CD14-positive monocyte (primary cell): ENCODE measurements at regions not wholly inside any gene's neighbourhood (a gene's known extent, or its start where the extent isn't known, plus 50 kb on each side); places are given as distances from the start of the nearest gene placed in this dataset.
"Not testable (repeated sequence)": the region's sequence is repeated elsewhere in the genome, so short reads cannot be mapped to it uniquely, and the experiment has no call there.

Experiments
- DNase-seq, 3 donors: peaks; one replicate each; pipeline ENCODE4 v3.0.0-alpha.2; 2011 to 2022
- H2AFZ ChIP-seq: 2 replicates; pipeline ENCODE4 v1.6.0; 2012; ENCODE audit warnings: mild to moderate bottlenecking, low read depth, low read length, inconsistent platforms; ENCODE audit not compliant: insufficient read depth, poor library complexity, severe bottlenecking
- H3K27ac ChIP-seq, 2 donors: 1 replicate in 1 of 2; 2 replicates in 1 of 2; pipeline ENCODE4 v1.5.1; 2012 to 2013; ENCODE audit warnings: low read length in 2 of 2, control low read depth in 1 of 2, inconsistent platforms in 1 of 2, low read depth in 1 of 2, mild to moderate bottlenecking in 1 of 2
- H3K27me3 ChIP-seq, 2 donors: one replicate each; pipeline versions ENCODE4 v1.6.0 to v1.6.1; 2011 to 2013; ENCODE audit warnings: low read length in 2 of 2; ENCODE audit not compliant: control insufficient read depth in 2 of 2, insufficient read depth in 2 of 2
- H3K36me3 ChIP-seq, 2 donors: replicated peaks in 1 of 2; 1 replicate in 1 of 2; 2 replicates in 1 of 2; pipeline versions ENCODE4 v1.5.1 to v1.6.1; 2012 to 2013; ENCODE audit warnings: low read length in 2 of 2, control low read depth in 1 of 2, inconsistent platforms in 1 of 2, mild to moderate bottlenecking in 1 of 2; ENCODE audit not compliant: insufficient read depth in 2 of 2, control insufficient read depth in 1 of 2
- H3K4me1 ChIP-seq, 2 donors: 1 replicate in 1 of 2; 2 replicates in 1 of 2; pipeline versions ENCODE4 v1.5.1 to v1.6.1; 2012 to 2013; ENCODE audit warnings: low read length in 2 of 2, control low read depth in 1 of 2, inconsistent platforms in 1 of 2, mild to moderate bottlenecking in 1 of 2, moderate library complexity in 1 of 2; ENCODE audit not compliant: insufficient read depth in 2 of 2, control insufficient read depth in 1 of 2
- H3K4me2 ChIP-seq: replicated peaks from 2 replicates; pipeline ENCODE3; 2012; ENCODE audit warnings: low read length, moderate library complexity, mild to moderate bottlenecking; ENCODE audit not compliant: poor library complexity, severe bottlenecking; ENCODE audit errors: extremely low read depth
- H3K4me3 ChIP-seq, 3 experiments: fragments of 200-600 bp in 1 of 3; sonication (generic) in 1 of 3; replicated peaks in 1 of 3; 1 replicate in 2 of 3; 2 replicates in 1 of 3; pipeline ENCODE4 v1.5.1; 2011 to 2013; ENCODE audit warnings: low read length in 3 of 3, mild to moderate bottlenecking in 3 of 3, control low read depth in 2 of 3, low read depth in 2 of 3, inconsistent platforms in 1 of 3, moderate library complexity in 1 of 3
- H3K79me2 ChIP-seq: 2 replicates; pipeline ENCODE4 v1.6.0; 2012; ENCODE audit warnings: mild to moderate bottlenecking, control low read depth, inconsistent platforms, low read length, moderate library complexity; ENCODE audit not compliant: insufficient read depth
- H3K9ac ChIP-seq: 2 replicates; pipeline ENCODE4 v1.6.0; 2017; ENCODE audit warnings: low read length, mild to moderate bottlenecking; ENCODE audit not compliant: insufficient read depth, poor library complexity, severe bottlenecking
- H3K9me3 ChIP-seq, 2 donors: replicated peaks in 1 of 2; 1 replicate in 1 of 2; 2 replicates in 1 of 2; pipeline versions ENCODE4 v1.5.1 to v1.6.1; 2012 to 2013; ENCODE audit warnings: low read length in 2 of 2, control low read depth in 1 of 2; ENCODE audit not compliant: control insufficient read depth in 1 of 2, insufficient read depth in 1 of 2
- H4K20me1 ChIP-seq: 2 replicates; pipeline ENCODE4 v1.6.0; 2012; ENCODE audit warnings: mild to moderate bottlenecking, low read length, control low read depth, moderate library complexity; ENCODE audit not compliant: insufficient read depth
- H3K27ac Mint-ChIP-seq, 7 donors: one replicate each; pipeline ENCODE4 v1.8.0; 2020; ENCODE audit warnings: mild to moderate bottlenecking in 7 of 7, mixed read lengths in 7 of 7, moderate library complexity in 6 of 7, inconsistent platforms in 2 of 7
- H3K27me3 Mint-ChIP-seq, 3 donors: one replicate each; pipeline ENCODE4 v1.8.0; 2021 to 2022; ENCODE audit warnings: low read depth in 3 of 3, mild to moderate bottlenecking in 3 of 3, mixed read lengths in 3 of 3, moderate library complexity in 3 of 3, inconsistent platforms in 1 of 3
- H3K36me3 Mint-ChIP-seq, 2 donors: one replicate each; pipeline ENCODE4 v1.8.0; 2020; ENCODE audit warnings: mixed read lengths in 2 of 2, inconsistent platforms in 1 of 2, mild to moderate bottlenecking in 1 of 2
- H3K4me1 Mint-ChIP-seq: one replicate; pipeline ENCODE4 v1.8.0; 2020; ENCODE audit warnings: mild to moderate bottlenecking, mixed read lengths
- H3K4me3 Mint-ChIP-seq, 2 donors: one replicate each; pipeline ENCODE4 v1.8.0; 2020; ENCODE audit warnings: mild to moderate bottlenecking in 2 of 2, mixed read lengths in 2 of 2, moderate library complexity in 1 of 2
- H3K9me3 Mint-ChIP-seq, 7 donors: one replicate each; pipeline ENCODE4 v1.8.0; 2020 to 2022; ENCODE audit warnings: mixed read lengths in 7 of 7, mild to moderate bottlenecking in 6 of 7, moderate library complexity in 6 of 7, inconsistent platforms in 2 of 7
- CTCF ChIP-seq: fragments of 200-600 bp; IDR thresholded peaks from one replicate; pipeline ENCODE4 v1.8.0; 2022; ENCODE audit warnings: antibody characterized with exemption, mild to moderate bottlenecking
- WGBS: methylation state at CpG from one replicate; pipeline ENCODE4 v1.1.5; 2013; ENCODE audit warnings: missing lambda C conversion rate; ENCODE audit not compliant: insufficient coverage; 5-methylcytosine and 5-hydroxymethylcytosine counted together
- intact Hi-C, 2 donors: fragments of 100-400 bp; cut with micrococcal nuclease; formaldehyde crosslinking; loops; one replicate each; pipeline versions ENCODE4 v1.15.0 to v1.15.1; 2023

GRCh38 chr3:75506603-75507002 is 157.5 kb upstream of the FRG2C start:
- Histone ChIP-seq H3K4me1 (no peaks in the 10 kb centered on the region), H4K20me1 (no peaks in the 10 kb centered on the region), H3K9me3 (peaks cover 6 to 32% of the 10 kb centered on the region in 2 donors), H2AFZ (no peak overlapping the region), H3K79me2 (no peaks in the 10 kb centered on the region), H3K4me3 (no peak overlapping the region), H3K36me3 (no peaks in the 10 kb centered on the region), H3K9ac (no peak overlapping the region), H3K27me3 (no peaks in the 10 kb centered on the region), H3K27ac (no peak overlapping the region), H3K4me2 (no peak overlapping the region)
- H3K27me3 Mint-ChIP-seq: peaks cover 0 to 4% (median 1%) of the 10 kb centered on the region in 3 donors
- H3K9me3 Mint-ChIP-seq: peaks cover 17 to 51% (median 42%) of the 10 kb centered on the region in 7 donors
- H3K4me3 Mint-ChIP-seq: no peak overlapping the region
- intact Hi-C loops: no loop called here
- no peak overlapping the region for H3K27ac Mint-ChIP-seq
- no peak for DNase-seq
- H3K4me1 Mint-ChIP-seq: no peaks in the 10 kb centered on the region
- no peak for TF ChIP-seq CTCF
- H3K36me3 Mint-ChIP-seq: no peaks in the 10 kb centered on the region
- 98% methylated on average over 16 of the region's 21 CpGs for WGBS

GRCh38 chr3:75507956-75508355 is 156.2 kb upstream of the FRG2C start:
- H3K27me3 ChIP-seq, H3K36me3 ChIP-seq, H3K79me2 ChIP-seq, H3K4me3 ChIP-seq, intact Hi-C loops, H4K20me1 ChIP-seq, H3K27ac Mint-ChIP-seq, H3K27me3 Mint-ChIP-seq, H3K9ac ChIP-seq, H3K36me3 Mint-ChIP-seq, H3K4me2 ChIP-seq, H2AFZ ChIP-seq, H3K4me1 ChIP-seq, H3K4me1 Mint-ChIP-seq, H3K4me3 Mint-ChIP-seq, H3K27ac ChIP-seq, DNase-seq: not testable (repeated sequence)
- 100% methylated on average over 1 of the region's 2 CpGs for WGBS
- peaks cover 15 to 52% (median 43%) of the 10 kb centered on the region in 7 donors for H3K9me3 Mint-ChIP-seq
- peaks cover 13 to 40% of the 10 kb centered on the region in 2 donors for H3K9me3 ChIP-seq

GRCh38 chr3:75527657-75528056 is 136.5 kb upstream of the FRG2C start:
- H3K4me2 ChIP-seq, H3K27me3 Mint-ChIP-seq, H3K27me3 ChIP-seq, H2AFZ ChIP-seq, H3K9ac ChIP-seq, H3K79me2 ChIP-seq, H3K4me1 ChIP-seq, H3K4me3 Mint-ChIP-seq, H3K36me3 ChIP-seq, H3K36me3 Mint-ChIP-seq, H3K27ac Mint-ChIP-seq, H3K9me3 ChIP-seq, H3K27ac ChIP-seq, DNase-seq, intact Hi-C loops, H4K20me1 ChIP-seq, H3K4me3 ChIP-seq, H3K4me1 Mint-ChIP-seq: not testable (repeated sequence)
- H3K9me3 Mint-ChIP-seq: peaks cover 0 to 37% (median 22%) of the 10 kb centered on the region in 7 donors
